HG02642 (cell line): ENCODE measurements at regions not wholly inside any gene's neighbourhood (a gene's known extent, or its start where the extent isn't known, plus 50 kb on each side); places are given as distances from the start of the nearest gene placed in this dataset.

Experiments used
- ATAC-seq: cut with Tn5 transposase; IDR thresholded peaks from one replicate; pipeline ENCODE4 v1.9.1; 2021; ENCODE audit warnings: mild to moderate bottlenecking; ENCODE audit not compliant: unreplicated experiment, poor library complexity

GRCh38 chr5:27619982-27620381 lies 581.6 kb upstream of the CDH9 start:
- ATAC-seq = no peak

- no peak for ATAC-seq
Observed at GRCh38 chr5:27612161-27612560, 573.8 kb upstream of the CDH9 start.

- ATAC-seq = no peak
Observed at GRCh38 chr5:27608992-27609391, 570.6 kb upstream of the CDH9 start.

- no peak for ATAC-seq
Observed at GRCh38 chr5:27598576-27598975, 560.2 kb upstream of the CDH9 start.

GRCh38 chr5:27594141-27594540 lies 555.8 kb upstream of the CDH9 start:
- no peak for ATAC-seq

GRCh38 chr5:27592231-27592630 lies 553.8 kb upstream of the CDH9 start:
- ATAC-seq = no peak

- ATAC-seq = no peak
Observed at GRCh38 chr5:27590503-27590902, 552.1 kb upstream of the CDH9 start.

- no peak for ATAC-seq
Observed at GRCh38 chr5:27578279-27578678, 539.9 kb upstream of the CDH9 start.

GRCh38 chr5:27571681-27572080 lies 533.3 kb upstream of the CDH9 start:
- no peak for ATAC-seq

GRCh38 chr5:27568811-27569210 lies 530.4 kb upstream of the CDH9 start:
- no peak for ATAC-seq

GRCh38 chr5:27561408-27561807 lies 523.0 kb upstream of the CDH9 start:
- no peak for ATAC-seq

GRCh38 chr5:27548484-27548883 lies 510.1 kb upstream of the CDH9 start:
- ATAC-seq = no peak

- no peak for ATAC-seq
Observed at GRCh38 chr5:27535031-27535557, 496.7 kb upstream of the CDH9 start.

- no peak for ATAC-seq
Observed at GRCh38 chr5:27532305-27532704, 493.9 kb upstream of the CDH9 start.

GRCh38 chr5:27524515-27524914 lies 486.1 kb upstream of the CDH9 start:
- ATAC-seq = no peak

GRCh38 chr5:27523629-27524028 lies 485.2 kb upstream of the CDH9 start:
- ATAC-seq = no peak

- no peak for ATAC-seq
Observed at GRCh38 chr5:27516437-27516836, 478.1 kb upstream of the CDH9 start.

- ATAC-seq = no peak
Observed at GRCh38 chr5:27511061-27511460, 472.7 kb upstream of the CDH9 start.

- no peak for ATAC-seq
Observed at GRCh38 chr5:27503813-27504212, 465.4 kb upstream of the CDH9 start.

- no peak for ATAC-seq
Observed at GRCh38 chr5:27502236-27502635, 463.9 kb upstream of the CDH9 start.

- ATAC-seq = no peak
Observed at GRCh38 chr5:27497491-27497890, 459.1 kb upstream of the CDH9 start.

- ATAC-seq = no peak
Observed at GRCh38 chr5:27494887-27495286, 456.5 kb upstream of the CDH9 start.
